GM12874 (cell line): ENCODE measurements at regions not wholly inside any gene's neighbourhood (a gene's known extent, or its start where the extent isn't known, plus 50 kb on each side); places are given as distances from the start of the nearest gene placed in this dataset.

ENCODE experiments used
- CTCF ChIP-seq: IDR thresholded peaks from 2 replicates; pipeline ENCODE4 v1.5.1; 2011; ENCODE audit warnings: low read depth, mild to moderate bottlenecking, control low read depth, low read length, moderate library complexity; ENCODE audit not compliant: insufficient read depth

GRCh38 chr20:40952136-40952535 is 76.5 kb upstream of the TOP1 start:
- no peak for TF ChIP-seq CTCF

GRCh38 chr20:40953416-40953815 is 75.2 kb upstream of the TOP1 start:
- TF ChIP-seq CTCF = no peak

GRCh38 chr20:40953856-40954255 is 74.8 kb upstream of the TOP1 start:
- no peak for TF ChIP-seq CTCF

- TF ChIP-seq CTCF = no peak
Measured at GRCh38 chr20:40954521-40955165, 74.0 kb upstream of the TOP1 start.

- TF ChIP-seq CTCF = no peak
Measured at GRCh38 chr20:40955326-40955725, 73.3 kb upstream of the TOP1 start.

- TF ChIP-seq CTCF = no peak
Measured at GRCh38 chr20:40956542-40957264, 71.9 kb upstream of the TOP1 start.

- no peak for TF ChIP-seq CTCF
Measured at GRCh38 chr20:40957265-40957760, 71.3 kb upstream of the TOP1 start.
